OCI-LY1 (cell line): ENCODE measurements at regions not wholly inside any gene's neighbourhood (a gene's known extent, or its start where the extent isn't known, plus 50 kb on each side); places are given as distances from the start of the nearest gene placed in this dataset.

Experiments
- H2AFZ ChIP-seq: fragments of 200-600 bp; sonication (generic), shearing (Covaris generic); 2 replicates; pipeline ENCODE4 v1.6.0; 2014; ENCODE audit warnings: antibody characterized with exemption, mild to moderate bottlenecking, low read length
- H3F3A ChIP-seq: fragments of 200-600 bp; sonication (generic), shearing (Covaris generic); 2 replicates; pipeline ENCODE4 v1.6.0; 2014; ENCODE audit warnings: mild to moderate bottlenecking, antibody characterized with exemption, low read length, moderate library complexity; ENCODE audit not compliant: insufficient read depth
- H3K27ac ChIP-seq: fragments of 200-600 bp; sonication (generic); 2 replicates; pipeline ENCODE4 v1.5.1; 2014; ENCODE audit warnings: low read length, mixed run types, mild to moderate bottlenecking, low read depth; ENCODE audit not compliant: poor library complexity, severe bottlenecking
- H3K27me3 ChIP-seq: fragments of 200-600 bp; sonication (generic); 2 replicates; pipeline ENCODE4 v1.6.0; 2014; ENCODE audit warnings: antibody characterized with exemption, mild to moderate bottlenecking, low read length, moderate library complexity; ENCODE audit not compliant: insufficient read depth
- H3K36me3 ChIP-seq: fragments of 200-600 bp; sonication (generic); 2 replicates; pipeline ENCODE4 v1.6.1; 2014; ENCODE audit warnings: mild to moderate bottlenecking, antibody characterized with exemption, low read length, moderate library complexity, mixed read lengths; ENCODE audit not compliant: insufficient read depth
- H3K4me1 ChIP-seq: fragments of 200-600 bp; sonication (generic); 2 replicates; pipeline ENCODE4 v1.5.1; 2014; ENCODE audit warnings: mild to moderate bottlenecking, low read length, moderate library complexity; ENCODE audit not compliant: insufficient read depth, severe bottlenecking
- H3K4me2 ChIP-seq: fragments of 200-600 bp; sonication (generic), shearing (Covaris generic); 2 replicates; pipeline ENCODE4 v1.6.1; 2014; ENCODE audit warnings: low read length
- H3K4me3 ChIP-seq: fragments of 200-600 bp; sonication (generic); 2 replicates; pipeline ENCODE4 v1.5.1; 2014; ENCODE audit warnings: low read length, low read depth, mild to moderate bottlenecking, mixed read lengths; ENCODE audit not compliant: poor library complexity, severe bottlenecking
- H3K79me2 ChIP-seq: fragments of 200-600 bp; shearing (Covaris generic); 2 replicates; pipeline ENCODE4 v1.6.1; 2016; ENCODE audit warnings: mixed run types, low read length, mixed read lengths; ENCODE audit not compliant: insufficient read depth
- H3K9ac ChIP-seq: fragments of 200-600 bp; sonication (generic), shearing (Covaris generic); 2 replicates; pipeline ENCODE4 v1.6.1; 2014; ENCODE audit warnings: mild to moderate bottlenecking, low read length, mixed read lengths
- H3K9me2 ChIP-seq: fragments of 200-600 bp; sonication (generic), shearing (Covaris generic); 2 replicates; pipeline ENCODE4 v1.6.1; 2014; ENCODE audit warnings: low read depth, mild to moderate bottlenecking, low read length, mixed read lengths
- H3K9me3 ChIP-seq: fragments of 200-600 bp; shearing (Covaris generic); 2 replicates; pipeline ENCODE4 v1.6.1; 2014; ENCODE audit warnings: low read length, mixed read lengths
- H4K20me1 ChIP-seq: fragments of 200-600 bp; sonication (generic), shearing (Covaris generic); 2 replicates; pipeline ENCODE4 v1.6.0; 2016; ENCODE audit warnings: mild to moderate bottlenecking, low read length; ENCODE audit not compliant: insufficient read depth
- EZH2 ChIP-seq: fragments of 200-600 bp; sonication (generic), shearing (Covaris generic); IDR thresholded peaks from 2 replicates; pipeline ENCODE4 v1.8.0; 2017; ENCODE audit warnings: borderline replicate concordance, mixed run types, mild to moderate bottlenecking, antibody characterized with exemption, low read length, moderate library complexity, mixed read lengths
- TF ChIP-seq, protein P1 (sequence below): fragments of 200-600 bp; sonication (generic), shearing (Covaris generic); IDR thresholded peaks from 2 replicates; pipeline ENCODE4 v1.5.1; 2017; ENCODE audit warnings: mild to moderate bottlenecking, antibody characterized with exemption, low read length, moderate library complexity, mixed read lengths

GRCh38 chrX:68941385-68941952 is 112.6 kb downstream of the EFNB1 start:
- H3K27ac ChIP-seq: no peak overlapping the region
- no peaks in the 10 kb centered on the region for H3K9me2 ChIP-seq
- H3K4me1 ChIP-seq: no peaks in the 10 kb centered on the region
- H2AFZ ChIP-seq: no peak overlapping the region
- TF ChIP-seq, protein P1, sequence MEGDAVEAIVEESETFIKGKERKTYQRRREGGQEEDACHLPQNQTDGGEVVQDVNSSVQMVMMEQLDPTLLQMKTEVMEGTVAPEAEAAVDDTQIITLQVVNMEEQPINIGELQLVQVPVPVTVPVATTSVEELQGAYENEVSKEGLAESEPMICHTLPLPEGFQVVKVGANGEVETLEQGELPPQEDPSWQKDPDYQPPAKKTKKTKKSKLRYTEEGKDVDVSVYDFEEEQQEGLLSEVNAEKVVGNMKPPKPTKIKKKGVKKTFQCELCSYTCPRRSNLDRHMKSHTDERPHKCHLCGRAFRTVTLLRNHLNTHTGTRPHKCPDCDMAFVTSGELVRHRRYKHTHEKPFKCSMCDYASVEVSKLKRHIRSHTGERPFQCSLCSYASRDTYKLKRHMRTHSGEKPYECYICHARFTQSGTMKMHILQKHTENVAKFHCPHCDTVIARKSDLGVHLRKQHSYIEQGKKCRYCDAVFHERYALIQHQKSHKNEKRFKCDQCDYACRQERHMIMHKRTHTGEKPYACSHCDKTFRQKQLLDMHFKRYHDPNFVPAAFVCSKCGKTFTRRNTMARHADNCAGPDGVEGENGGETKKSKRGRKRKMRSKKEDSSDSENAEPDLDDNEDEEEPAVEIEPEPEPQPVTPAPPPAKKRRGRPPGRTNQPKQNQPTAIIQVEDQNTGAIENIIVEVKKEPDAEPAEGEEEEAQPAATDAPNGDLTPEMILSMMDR: no peak
- TF ChIP-seq EZH2: no peak
- H3K27me3 ChIP-seq: no peaks in the 10 kb centered on the region
- no peaks in the 10 kb centered on the region for H3K9me3 ChIP-seq
- no peaks in the 10 kb centered on the region for H3K36me3 ChIP-seq
- no peak overlapping the region for H3K4me3 ChIP-seq
- H4K20me1 ChIP-seq: no peaks in the 10 kb centered on the region
- H3K9ac ChIP-seq: no peak overlapping the region
- H3K79me2 ChIP-seq: no peaks in the 10 kb centered on the region
- H3K4me2 ChIP-seq: no peak overlapping the region
- H3F3A ChIP-seq: no peaks in the 10 kb centered on the region

DNA sequence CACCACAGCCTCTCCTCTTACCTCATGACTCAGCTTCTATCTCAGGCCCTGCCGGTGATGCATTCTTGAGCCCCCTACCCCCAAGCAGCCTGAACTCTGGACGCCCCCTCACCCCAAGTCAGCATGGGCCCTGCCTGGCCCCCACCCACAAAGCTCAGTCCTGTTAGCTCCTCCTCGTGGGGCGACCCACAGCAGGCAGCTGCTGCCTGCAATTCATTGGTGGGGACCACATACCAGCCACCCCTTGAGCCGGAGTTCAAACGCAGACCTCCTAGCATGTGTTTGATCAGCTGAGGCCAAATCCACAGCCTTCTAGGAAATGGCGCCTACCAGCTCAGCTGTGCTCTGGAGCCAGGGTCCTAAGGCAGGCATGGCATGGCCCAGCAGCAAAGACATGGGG is 111.8 kb downstream of the EFNB1 start:
- Histone ChIP-seq H3K9ac (no peak overlapping the region), H4K20me1 (no peaks in the 10 kb centered on the region), H3K4me1 (no peaks in the 10 kb centered on the region), H3K27ac (no peak overlapping the region), H2AFZ (no peak overlapping the region), H3K4me2 (no peak overlapping the region), H3K9me3 (no peaks in the 10 kb centered on the region), H3K36me3 (no peaks in the 10 kb centered on the region), H3K27me3 (no peaks in the 10 kb centered on the region), H3K79me2 (no peaks in the 10 kb centered on the region), H3F3A (no peaks in the 10 kb centered on the region), H3K9me2 (no peaks in the 10 kb centered on the region), H3K4me3 (no peak overlapping the region)
- TF ChIP-seq, protein P1: no peak
- TF ChIP-seq EZH2: no peak

DNA sequence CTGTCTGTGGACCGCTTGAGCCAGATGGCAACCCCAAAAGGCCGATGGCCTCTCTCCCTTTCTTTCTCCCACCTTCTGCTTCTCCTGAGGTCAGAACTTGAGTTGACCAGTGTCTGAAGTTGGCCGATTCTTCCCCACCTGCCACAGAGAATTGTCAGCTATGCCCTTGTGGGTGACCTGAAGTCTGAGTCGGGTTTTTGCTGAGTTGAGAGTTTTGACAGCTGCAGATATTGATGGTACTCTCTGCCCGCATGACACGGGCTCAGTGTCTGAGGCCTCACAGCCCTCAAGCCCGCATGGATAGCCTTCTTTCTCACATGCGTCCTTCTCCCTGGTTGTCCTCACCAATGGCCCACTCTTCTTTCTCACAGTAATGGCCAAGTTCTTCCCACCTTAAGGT is 111.0 kb downstream of the EFNB1 start:
- Histone ChIP-seq H3K4me2 (no peak overlapping the region), H3K9ac (no peak overlapping the region), H3K79me2 (no peaks in the 10 kb centered on the region), H3K4me1 (no peaks in the 10 kb centered on the region), H3K4me3 (no peak overlapping the region), H3K27ac (no peak overlapping the region), H2AFZ (no peak overlapping the region), H3K27me3 (no peaks in the 10 kb centered on the region), H3K9me2 (no peaks in the 10 kb centered on the region), H4K20me1 (no peaks in the 10 kb centered on the region), H3K9me3 (no peaks in the 10 kb centered on the region), H3K36me3 (no peaks in the 10 kb centered on the region), H3F3A (no peaks in the 10 kb centered on the region)
- TF ChIP-seq, protein P1: no peak
- TF ChIP-seq EZH2: no peak
